CD4-positive, alpha-beta T cell treated with Interleukin-17A for 1 hour (primary cell): ENCODE measurements at regions not wholly inside any gene's neighbourhood (a gene's known extent, or its start where the extent isn't known, plus 50 kb on each side); places are given as distances from the start of the nearest gene placed in this dataset.

Experiments used
- DNase-seq: peaks from one replicate; pipeline ENCODE4 v3.0.0-alpha.2; 2020

GRCh38 chr15:81471151-81471550, 97.1 kb upstream of the TMC3 start:
- no peak for DNase-seq

DNA sequence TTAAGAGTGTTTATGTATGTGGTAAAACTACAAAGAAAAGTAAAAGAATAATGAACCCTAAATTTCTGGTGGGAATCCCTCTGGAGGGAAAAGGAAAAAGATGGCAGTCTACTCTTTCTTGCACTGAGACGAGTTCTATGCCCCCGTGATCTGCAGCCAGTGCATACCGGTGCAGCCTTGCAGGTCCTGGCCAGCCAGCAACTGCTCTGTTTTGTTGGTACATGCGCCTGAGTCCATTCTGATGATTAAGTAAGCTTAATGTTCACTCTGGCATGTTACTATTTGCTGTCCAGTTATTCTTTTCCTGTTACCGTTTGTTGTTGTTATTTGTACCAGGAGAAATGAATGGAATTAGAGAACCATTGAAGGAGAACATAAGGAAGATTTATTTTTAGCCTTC, 95.1 kb upstream of the TMC3 start:
- DNase-seq, result no peak

GRCh38 chr15:81466741-81467140, 92.7 kb upstream of the TMC3 start:
- DNase-seq, result no peak

DNA sequence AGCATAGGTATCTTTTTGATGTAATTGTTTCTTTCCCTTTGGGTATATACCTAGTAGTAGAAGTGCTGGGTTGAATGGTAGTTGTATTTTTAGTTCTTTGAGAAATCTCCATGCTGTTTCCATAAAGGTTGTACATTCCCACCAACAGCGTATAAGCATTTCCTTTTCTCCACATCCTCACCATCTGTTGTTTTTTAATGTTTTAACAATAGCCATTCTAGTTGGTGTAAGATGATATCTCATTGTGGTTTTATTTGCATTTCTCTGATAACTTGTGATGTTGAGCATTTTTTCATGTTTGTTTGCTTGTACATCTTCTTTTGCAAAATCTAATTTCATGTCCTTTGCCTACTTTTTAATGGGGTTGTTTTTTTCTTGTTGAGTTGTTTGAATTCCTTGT, 80.0 kb upstream of the TMC3 start:
- no peak for DNase-seq

DNA sequence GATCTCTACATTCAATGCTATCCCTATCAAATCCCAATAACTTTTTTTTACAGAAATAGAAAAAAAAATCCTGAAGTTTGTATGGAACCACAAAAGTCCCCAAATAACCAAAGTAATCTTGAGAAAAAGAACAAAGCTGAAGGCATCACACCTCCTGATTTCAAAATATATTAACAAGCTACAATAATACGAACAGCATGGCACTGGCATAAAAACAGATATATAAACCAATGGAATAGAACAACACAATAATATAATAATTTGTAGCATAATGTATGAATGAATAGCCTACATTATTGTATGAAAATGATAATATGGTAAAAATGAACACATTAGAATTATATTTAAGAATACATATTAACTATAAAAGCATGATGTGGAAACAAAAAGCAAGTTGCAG, 76.7 kb upstream of the TMC3 start:
- DNase-seq, result no peak

DNA sequence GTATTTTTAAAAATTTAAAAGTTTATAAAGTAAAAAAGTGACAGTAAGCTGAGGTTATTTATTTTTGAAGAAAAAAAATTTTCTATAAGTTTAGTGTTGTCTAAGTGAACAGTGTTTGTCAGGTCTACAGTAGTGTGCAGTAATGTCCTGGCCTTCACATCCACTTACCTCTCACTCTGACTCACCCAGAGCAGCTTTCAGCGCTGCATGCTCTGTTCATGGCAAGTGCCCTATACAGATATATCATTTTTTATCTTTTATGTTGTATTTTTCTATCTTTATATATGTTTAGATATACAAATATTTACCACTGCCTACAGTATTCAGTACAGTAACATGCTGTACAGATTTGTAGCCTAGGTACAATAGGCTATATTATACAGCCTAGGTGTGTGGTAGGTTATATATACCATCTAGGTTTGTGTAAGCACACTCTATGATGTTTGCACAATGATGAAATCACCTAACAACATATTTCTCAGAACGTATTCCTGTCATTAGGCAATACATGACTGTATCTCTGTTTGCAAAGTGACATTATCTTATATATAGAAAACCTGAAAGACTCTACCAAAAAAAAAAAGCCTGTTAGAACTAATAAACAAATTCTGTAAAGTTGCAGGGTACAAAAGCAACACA, 75.9 kb upstream of the TMC3 start:
- no peak for DNase-seq

DNA sequence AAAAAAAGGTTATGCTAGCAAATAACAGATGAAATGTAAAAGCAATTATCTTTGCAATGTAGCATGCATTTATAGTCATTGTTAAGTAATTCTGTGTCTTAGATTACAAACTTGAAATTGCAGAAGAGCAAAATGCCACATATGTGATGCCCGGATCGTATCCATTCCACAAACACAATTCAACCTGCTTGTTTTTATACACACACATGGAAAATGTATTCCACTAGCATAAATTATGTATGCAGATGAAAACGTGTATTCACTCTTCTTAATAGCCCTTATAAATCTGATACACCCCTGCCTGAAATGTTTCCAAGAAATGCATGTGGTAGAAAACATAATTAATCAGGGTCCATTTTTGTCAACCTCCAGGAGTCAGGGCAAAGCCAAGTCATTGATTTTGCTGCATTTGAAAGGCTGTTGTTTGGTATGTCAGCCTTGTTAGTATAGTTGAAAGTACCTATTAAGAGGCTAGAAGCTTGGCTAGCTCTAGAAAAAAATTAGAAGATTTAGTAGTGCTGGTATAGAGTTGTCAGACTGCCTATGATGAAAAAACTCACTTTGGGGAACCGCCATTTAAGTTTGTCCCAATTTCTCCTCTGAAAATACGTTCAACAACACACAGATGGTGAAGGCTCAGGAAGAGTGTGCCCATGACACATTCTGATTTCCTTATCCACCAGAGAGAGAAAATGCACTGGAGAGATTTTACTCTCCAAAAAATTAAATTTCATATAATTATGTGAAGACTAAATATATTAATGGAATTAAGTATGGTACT, 69.2 kb upstream of the TMC3 start:
- no peak for DNase-seq

DNA sequence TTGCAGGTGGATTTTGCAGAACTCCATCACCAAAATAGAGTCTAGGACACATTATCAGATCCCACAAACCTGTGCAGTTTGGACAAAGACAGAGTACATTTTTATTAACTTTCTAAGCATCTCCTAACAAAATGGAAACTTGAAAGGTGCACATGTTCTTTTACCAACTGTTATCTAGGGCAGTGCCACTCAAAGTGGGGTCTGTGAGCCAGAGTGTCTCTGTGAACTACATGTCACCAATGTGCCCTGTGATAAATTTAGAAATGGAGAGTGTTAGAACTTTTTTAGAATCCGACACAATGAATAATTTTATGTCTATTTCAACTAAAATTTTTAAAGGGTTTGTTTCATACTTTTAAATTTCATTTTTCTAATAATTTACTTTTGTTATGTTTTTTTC, 68.4 kb upstream of the TMC3 start:
- no peak for DNase-seq

DNA sequence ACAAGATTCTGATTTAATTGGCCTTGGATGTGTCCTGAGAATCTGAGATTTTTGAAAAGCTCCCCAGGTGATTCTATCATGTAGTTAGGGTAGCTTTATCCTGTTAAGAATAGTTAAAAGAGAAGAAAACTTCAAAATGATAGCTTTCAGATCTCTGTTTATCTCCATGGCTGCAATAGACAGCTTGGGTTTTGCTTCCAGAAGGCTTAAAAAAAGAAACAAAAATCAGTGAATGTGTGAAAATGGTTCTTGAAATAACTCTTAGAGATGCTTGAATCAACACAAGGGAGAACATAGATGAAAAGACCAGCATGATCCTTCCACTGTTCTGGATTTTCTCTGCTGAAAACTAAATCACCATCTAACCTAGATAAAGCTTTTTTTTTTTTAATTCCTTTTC, 60.8 kb upstream of the TMC3 start:
- DNase-seq, result no peak

- no peak for DNase-seq
Measured at GRCh38 chr15:81433462-81433861, 59.4 kb upstream of the TMC3 start.

DNA sequence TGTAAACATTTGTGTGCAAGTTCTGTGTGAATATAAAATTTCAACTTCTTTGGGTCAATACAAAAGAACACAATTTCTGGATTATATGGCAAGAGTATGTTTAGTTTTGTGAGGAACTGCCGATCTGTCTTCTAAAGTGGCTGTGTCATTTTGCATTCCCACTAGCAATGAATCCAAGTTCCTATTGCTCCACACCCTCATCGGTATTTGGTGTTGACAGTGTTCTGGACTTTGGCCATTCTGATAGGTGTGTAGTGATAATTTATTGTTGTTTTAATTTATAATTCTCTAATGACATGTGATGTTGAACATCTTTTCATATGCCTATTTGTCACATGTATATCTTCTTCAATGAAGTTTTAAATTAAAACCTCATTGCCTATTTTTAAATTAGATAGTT, 58.2 kb upstream of the TMC3 start:
- DNase-seq, result no peak

GRCh38 chr15:81427176-81427575, 53.2 kb upstream of the TMC3 start:
- no peak for DNase-seq

DNA sequence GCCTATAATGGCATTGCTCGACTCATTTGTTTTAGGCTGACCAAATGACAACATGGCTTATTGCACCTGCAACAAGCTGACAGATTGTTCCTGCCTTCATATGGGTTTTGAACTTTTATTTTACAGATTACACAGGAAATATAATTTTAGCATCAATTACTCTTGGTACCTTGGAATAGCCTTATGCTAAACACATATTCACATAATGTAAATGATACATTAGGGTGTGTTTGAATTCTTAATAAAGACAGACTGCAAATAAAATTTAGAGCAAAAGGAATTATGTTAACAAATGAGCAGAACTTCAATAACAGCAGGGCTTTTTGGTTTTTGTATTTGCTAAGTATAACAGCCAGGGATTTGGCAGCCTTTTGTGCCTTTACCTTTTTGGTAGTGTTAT, 51.9 kb upstream of the TMC3 start:
- no peak for DNase-seq
